AG04449 (cell line): ENCODE measurements at regions not wholly inside any gene's neighbourhood (a gene's known extent, or its start where the extent isn't known, plus 50 kb on each side); places are given as distances from the start of the nearest gene placed in this dataset.

Source experiments
- CTCF ChIA-PET: fragments of 350-600 bp; formaldehyde crosslinking; extraction: SDS; loops from one replicate; lab custom pipeline; 2021; ENCODE audit warnings: antibody characterized with exemption; lab: Yijun Ruan, JAX
- POLR2A ChIA-PET: fragments of 400-600, 350-600 bp; formaldehyde crosslinking; extraction: SDS; loops from one replicate; lab custom pipeline; 2020; ENCODE audit warnings: antibody characterized with exemption, inconsistent platforms; lab: Yijun Ruan, JAX
- DNase-seq: peaks from one replicate; pipeline ENCODE4 v3.0.0-alpha.2; 2010; ENCODE audit warnings: low read depth, low spot score
- H3K4me3 ChIP-seq: 2 replicates; pipeline ENCODE4 v1.5.1; 2011; ENCODE audit warnings: low read depth, mild to moderate bottlenecking, control low read depth, low read length
- TF ChIP-seq, protein P1 (sequence below): IDR thresholded peaks from one replicate; pipeline ENCODE4 v1.5.1; 2011; ENCODE audit warnings: mild to moderate bottlenecking, moderate library complexity, low read length, control low read depth, inconsistent platforms; ENCODE audit not compliant: insufficient read depth; ENCODE audit errors: missing control alignments

DNA sequence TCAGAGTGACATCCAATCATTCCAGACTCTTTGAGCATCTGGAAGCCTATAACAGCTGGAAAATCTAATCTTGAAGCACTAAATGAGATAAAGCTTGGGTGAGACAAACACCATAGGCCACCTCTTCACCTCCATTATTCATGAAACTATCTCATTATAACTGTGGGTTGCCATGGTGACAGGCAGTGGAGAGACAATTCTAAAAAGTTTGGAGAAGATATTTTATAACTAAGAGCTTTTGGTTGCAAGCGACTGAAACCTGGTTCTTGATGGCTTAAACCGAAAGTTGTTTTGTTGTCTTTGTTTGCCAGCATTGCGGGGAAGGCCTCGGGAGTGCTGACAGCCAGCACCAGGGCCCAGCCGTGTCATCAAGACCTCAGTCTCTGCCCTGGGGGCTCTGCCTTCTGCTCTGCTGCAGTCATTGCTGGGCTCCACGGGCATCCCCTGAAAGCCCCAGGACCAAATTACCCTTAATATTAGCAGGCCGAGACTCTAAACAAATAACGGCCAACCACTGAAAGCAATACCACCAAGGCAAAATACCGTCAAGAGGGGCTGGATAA, 353.6 kb upstream of the SFSWAP start:
- no peak for DNase-seq

DNA sequence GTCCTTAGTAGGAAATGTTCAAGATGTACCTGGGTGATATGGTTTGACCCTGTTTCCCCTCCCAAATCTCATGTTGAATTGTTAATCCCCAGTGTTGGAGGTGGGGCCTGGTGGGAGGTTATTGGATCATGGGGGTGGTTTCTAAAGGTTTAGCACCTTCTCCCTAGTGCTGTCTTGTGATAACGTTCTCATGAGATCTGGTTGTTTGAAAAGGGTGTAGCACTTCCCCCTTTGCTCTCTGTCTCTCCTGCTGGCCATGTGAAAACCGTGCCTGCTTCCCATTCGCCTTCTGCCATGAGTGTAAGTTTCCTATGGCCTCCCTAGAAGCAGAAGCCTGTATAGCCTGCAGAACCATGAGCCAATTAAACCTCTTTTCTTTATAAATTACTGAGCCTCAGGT, 353.0 kb upstream of the SFSWAP start:
- H3K4me3 ChIP-seq, result no peak overlapping the region
- ChIA-PET CTCF (no interaction called here), POLR2A (no interaction called here)
- no peak for DNase-seq
- TF ChIP-seq, protein P1, sequence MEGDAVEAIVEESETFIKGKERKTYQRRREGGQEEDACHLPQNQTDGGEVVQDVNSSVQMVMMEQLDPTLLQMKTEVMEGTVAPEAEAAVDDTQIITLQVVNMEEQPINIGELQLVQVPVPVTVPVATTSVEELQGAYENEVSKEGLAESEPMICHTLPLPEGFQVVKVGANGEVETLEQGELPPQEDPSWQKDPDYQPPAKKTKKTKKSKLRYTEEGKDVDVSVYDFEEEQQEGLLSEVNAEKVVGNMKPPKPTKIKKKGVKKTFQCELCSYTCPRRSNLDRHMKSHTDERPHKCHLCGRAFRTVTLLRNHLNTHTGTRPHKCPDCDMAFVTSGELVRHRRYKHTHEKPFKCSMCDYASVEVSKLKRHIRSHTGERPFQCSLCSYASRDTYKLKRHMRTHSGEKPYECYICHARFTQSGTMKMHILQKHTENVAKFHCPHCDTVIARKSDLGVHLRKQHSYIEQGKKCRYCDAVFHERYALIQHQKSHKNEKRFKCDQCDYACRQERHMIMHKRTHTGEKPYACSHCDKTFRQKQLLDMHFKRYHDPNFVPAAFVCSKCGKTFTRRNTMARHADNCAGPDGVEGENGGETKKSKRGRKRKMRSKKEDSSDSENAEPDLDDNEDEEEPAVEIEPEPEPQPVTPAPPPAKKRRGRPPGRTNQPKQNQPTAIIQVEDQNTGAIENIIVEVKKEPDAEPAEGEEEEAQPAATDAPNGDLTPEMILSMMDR, result no peak

More for the DNA sequence above, 353.6 kb upstream of the SFSWAP start:
- TF ChIP-seq, protein P1, result no peak
- no peak overlapping the region for H3K4me3 ChIP-seq
- POLR2A ChIA-PET, result no interaction called here
- CTCF ChIA-PET, result no interaction called here

DNA sequence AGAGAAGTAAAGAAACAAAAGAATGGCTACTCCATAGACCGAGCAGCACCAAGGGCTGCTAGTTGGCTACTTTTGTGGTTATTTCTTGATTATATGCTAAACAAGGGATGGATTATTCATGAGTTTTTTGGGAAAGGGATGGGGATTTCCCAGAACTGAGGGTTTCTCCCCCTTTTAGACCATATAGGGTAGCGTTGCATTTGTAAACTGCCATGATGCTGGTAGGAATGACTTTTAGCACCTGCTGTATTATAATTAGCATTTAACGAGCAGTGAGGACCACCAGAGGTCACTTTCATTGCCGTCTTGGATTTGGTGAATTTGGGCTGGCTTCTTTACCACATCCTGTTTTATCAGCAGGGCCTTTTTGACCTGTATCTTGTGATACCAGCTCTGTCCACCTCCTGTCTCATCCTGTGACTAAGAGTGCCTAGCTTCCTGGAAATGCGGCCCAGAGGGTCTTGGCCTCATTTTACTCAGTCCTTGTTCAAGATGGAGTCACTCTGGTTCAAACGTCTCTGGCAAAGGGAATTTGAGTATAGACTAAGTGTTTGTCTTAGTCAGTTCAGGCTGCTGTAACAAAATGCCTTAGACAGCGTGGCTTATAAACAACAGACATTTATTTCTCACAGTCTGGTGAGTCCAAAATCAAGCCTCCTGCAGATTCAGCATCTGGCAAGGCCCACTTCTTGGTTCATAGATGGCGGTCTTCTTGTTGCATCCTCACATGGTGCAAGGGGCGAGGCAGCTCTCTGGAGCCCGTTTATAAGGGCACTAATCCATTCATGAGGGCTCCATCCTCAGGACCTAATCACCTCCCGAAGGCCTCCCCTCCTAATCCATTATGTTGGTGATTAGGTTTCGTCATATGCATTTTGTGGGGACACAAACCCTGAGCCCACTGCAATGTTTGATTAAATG, 348.3 kb upstream of the SFSWAP start:
- ChIA-PET CTCF (no interaction called here), POLR2A (no interaction called here)
- DNase-seq, result no peak
- H3K4me3 ChIP-seq, result no peak overlapping the region
- TF ChIP-seq, protein P1, result no peak

DNA sequence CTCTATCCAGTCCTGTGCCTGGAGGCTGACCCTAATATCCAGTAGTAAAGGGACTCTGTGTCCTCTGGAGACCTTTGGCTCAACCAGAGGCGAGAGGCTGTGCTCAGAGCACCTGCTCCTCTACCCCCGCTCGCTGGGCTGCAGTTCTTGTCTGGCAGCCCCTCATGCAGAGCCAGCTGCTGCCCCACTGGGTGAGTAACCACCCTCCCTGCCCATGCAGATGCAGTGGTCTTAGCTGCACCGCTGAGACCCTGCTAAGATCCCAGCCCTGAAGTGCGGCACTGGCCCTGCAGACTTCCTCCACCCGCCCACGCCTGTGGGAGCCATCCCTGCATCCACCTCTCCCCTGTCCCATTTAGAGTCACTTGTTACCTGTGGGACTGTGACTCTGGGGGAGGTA, 347.5 kb upstream of the SFSWAP start:
- TF ChIP-seq, protein P1, result no peak
- no peak overlapping the region for H3K4me3 ChIP-seq
- ChIA-PET POLR2A (no interaction called here), CTCF (no interaction called here)
- no peak for DNase-seq

DNA sequence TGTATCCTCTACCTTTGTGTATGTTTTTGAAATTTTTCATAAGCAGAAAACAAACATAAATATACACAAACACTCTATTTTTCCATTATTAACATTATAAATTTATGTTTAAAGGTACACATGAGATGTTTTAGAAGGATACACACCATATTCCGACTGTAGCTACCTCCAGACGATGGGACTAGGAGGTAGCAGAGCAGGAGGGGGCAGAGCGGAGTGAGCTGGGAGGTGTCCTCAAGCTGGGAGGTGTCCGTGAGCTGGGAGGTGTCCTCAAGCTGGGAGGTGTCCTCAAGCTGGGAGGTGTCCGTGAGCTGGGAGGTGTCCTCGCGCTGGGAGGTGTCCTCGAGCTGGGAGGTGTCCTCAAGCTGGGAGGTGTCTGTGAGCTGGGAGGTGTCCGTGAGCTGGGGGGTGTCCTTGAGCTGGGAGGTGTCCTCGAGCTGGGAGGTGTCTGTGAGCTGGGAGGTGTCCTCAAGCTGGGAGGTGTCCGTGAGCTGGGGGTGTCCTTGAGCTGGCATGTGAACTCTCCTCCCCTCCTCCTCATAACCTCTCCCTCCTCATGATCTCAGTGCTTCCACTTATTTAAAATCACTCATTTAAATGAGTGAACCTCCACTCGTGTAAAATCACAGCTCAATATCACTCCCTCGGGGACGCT, 346.9 kb upstream of the SFSWAP start:
- POLR2A ChIA-PET, result no interaction called here

More for the DNA sequence above, 346.9 kb upstream of the SFSWAP start:
- TF ChIP-seq, protein P1, result no peak
- no peak for DNase-seq
- CTCF ChIA-PET, result no interaction called here
- no peak overlapping the region for H3K4me3 ChIP-seq
